WI38 (cell line): ENCODE measurements at regions not wholly inside any gene's neighbourhood (a gene's known extent, or its start where the extent isn't known, plus 50 kb on each side); places are given as distances from the start of the nearest gene placed in this dataset.

Experiments
- H3K4me3 ChIP-seq: 2 replicates; pipeline ENCODE4 v1.5.1; 2011; ENCODE audit warnings: low read depth, mild to moderate bottlenecking, control low read depth, low read length
- TF ChIP-seq, protein P1 (sequence below): IDR thresholded peaks from 2 replicates; pipeline ENCODE4 v1.5.1; 2012; ENCODE audit warnings: low read depth, mild to moderate bottlenecking, control low read depth, low read length

DNA sequence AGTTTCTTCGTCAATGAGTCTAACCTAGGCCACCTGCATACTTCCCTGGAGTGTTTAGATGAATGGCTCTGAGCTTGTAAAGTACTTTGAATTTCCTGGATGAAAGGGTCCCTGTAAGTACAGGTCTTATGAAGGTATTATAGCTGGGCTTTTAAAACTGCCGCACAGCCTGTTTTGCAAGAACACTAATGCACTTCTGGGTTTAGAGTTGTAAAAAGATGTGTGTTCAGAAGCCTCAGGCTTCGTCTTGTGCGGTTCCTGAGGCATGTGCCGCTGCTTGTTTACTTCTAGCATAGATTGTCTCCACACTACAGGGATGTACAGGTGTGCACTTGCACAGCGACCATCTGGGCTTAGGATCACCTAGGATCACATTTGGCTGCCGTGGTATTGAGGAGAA, 324.5 kb downstream of the SOX4 start:
- TF ChIP-seq, protein P1, sequence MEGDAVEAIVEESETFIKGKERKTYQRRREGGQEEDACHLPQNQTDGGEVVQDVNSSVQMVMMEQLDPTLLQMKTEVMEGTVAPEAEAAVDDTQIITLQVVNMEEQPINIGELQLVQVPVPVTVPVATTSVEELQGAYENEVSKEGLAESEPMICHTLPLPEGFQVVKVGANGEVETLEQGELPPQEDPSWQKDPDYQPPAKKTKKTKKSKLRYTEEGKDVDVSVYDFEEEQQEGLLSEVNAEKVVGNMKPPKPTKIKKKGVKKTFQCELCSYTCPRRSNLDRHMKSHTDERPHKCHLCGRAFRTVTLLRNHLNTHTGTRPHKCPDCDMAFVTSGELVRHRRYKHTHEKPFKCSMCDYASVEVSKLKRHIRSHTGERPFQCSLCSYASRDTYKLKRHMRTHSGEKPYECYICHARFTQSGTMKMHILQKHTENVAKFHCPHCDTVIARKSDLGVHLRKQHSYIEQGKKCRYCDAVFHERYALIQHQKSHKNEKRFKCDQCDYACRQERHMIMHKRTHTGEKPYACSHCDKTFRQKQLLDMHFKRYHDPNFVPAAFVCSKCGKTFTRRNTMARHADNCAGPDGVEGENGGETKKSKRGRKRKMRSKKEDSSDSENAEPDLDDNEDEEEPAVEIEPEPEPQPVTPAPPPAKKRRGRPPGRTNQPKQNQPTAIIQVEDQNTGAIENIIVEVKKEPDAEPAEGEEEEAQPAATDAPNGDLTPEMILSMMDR: no peak
- no peak overlapping the region for H3K4me3 ChIP-seq

DNA sequence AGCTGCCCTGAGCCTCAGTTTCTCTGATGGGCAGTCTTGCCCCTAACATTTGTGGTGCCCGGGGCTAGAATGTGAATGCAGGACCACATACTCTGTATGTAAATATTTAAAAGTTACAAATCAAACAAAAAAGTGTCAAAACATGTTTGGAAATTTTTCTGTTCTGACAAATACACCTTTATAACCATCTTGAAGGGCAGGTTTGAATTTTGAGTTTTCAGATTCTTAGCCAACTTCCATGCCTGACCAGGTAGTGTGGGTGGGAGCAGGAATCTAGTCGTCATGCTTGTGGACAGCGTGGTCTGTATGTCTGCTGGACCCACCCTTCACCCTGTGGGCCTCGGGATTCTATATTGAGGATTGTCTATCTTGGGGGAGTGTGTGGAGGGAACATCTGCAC, 325.1 kb downstream of the SOX4 start:
- TF ChIP-seq, protein P1: no peak
- H3K4me3 ChIP-seq: no peak overlapping the region

DNA sequence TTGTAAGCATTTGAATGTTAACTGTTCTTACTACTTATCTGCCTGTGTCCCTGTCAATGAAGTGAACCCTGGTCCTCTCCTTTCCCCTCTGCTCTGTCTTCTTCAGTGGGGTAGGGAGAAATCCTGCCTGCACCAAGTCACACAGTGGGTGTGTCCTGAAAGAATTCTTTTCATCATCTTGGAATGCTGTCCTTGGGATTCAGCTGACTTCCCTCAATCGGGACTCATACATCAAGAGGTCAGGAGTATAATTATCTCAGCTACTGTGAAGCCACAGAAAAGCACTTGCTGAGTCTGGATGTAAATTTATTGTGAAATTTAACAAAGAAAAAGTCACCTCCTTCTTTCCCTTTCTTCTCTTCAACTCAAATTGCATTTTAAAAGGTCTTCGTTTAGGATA, 328.5 kb downstream of the SOX4 start:
- H3K4me3 ChIP-seq: no peak overlapping the region
- TF ChIP-seq, protein P1: no peak

DNA sequence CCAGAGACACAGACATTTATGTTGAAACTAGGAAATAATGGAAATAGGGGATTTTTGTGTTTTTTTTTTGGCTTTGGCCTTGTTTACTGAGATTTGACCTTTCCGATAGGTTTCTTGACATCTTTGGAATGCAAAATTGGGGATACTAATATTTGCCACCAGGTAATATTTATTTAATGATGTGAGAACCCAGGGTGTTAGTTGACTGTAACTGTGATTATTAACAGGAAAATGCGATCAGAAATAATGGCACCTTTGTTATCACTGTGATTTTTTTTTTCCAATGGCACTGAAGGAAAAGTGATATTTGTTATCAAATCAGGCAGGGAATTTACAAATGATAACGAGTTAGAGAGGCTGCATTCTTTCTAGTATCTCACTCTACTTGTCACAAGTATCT, 330.5 kb downstream of the SOX4 start:
- TF ChIP-seq, protein P1: no peak
- no peak overlapping the region for H3K4me3 ChIP-seq

DNA sequence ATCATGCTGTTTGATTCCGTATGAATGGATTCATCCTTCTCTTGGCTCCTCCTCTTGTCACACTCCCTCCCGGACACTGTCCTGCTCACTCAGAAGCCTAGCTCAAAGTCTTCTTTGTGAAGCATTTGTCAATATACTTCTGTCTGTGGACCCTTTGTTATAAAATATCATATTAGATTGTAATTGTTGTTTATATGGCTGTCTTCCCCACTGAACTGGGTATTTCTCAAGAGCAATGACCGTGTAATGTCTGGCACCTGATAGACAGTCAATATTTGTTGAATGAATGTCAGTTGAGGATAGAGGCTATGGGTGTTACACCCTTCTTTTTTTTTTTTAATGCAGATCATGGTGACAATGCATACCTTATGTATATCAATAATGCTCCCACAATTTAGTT, 335.3 kb downstream of the SOX4 start:
- TF ChIP-seq, protein P1: no peak
- H3K4me3 ChIP-seq: no peak overlapping the region

DNA sequence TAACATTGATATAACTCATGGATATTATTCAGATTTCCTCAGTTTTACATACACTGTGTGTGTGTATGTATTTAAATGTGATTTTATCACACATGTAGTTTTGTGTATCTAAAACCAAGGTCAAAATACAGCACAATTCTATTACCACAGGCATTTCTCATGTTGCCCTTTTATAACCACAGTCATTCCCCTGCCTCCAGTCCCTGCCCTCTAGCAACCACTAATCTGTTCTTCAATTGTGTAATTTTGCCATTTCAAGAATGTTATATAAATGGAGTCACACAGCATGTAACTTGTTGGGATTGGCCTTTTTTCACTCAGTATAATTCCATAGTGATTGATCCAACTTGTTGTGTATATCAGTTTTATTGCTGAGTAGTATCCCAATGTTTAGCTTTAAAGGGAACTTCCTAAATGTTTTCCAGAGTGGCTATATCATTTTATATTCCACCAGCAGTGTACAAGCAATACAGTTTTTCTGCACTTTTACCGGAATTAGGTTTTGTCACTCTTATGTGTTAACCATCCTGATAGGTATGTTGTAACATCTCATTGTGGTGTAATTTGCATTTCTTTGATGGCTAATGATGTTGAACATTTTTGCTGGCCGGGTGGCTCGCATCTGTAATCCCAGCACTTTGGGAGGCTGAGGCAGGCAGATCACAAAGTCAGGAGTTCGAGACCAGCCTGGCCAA, 338.2 kb downstream of the SOX4 start:
- H3K4me3 ChIP-seq: no peak overlapping the region
- TF ChIP-seq, protein P1: no peak

DNA sequence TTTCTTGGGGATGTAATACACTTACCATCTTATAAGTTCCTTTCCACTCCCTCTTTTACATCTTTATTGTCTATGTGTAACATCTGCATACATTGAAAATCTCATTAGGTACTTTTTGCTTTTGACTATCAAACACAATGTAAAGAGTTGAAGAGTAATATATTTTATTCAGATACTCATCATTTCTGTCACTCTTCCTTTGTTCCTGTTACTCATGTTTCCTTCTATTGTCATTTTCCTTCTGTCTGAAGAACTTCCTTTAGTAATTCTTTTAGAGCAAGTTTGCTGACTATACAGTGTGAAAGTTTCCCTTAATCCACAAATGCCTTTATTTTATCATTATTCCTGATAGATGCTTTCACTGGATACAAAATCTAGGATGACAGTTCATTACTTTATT, 339.8 kb downstream of the SOX4 start:
- no peak overlapping the region for H3K4me3 ChIP-seq
- TF ChIP-seq, protein P1: no peak
